NAMALWA (cell line): ENCODE measurements at regions not wholly inside any gene's neighbourhood (a gene's known extent, or its start where the extent isn't known, plus 50 kb on each side); places are given as distances from the start of the nearest gene placed in this dataset.
"Not testable (repeated sequence)": the region's sequence is repeated elsewhere in the genome, so short reads cannot be mapped to it uniquely, and the experiment has no call there.

ENCODE experiments used
- DNase-seq: peaks from one replicate; pipeline ENCODE4 v3.0.0-alpha.2; 2015; ENCODE audit warnings: low spot score

DNA sequence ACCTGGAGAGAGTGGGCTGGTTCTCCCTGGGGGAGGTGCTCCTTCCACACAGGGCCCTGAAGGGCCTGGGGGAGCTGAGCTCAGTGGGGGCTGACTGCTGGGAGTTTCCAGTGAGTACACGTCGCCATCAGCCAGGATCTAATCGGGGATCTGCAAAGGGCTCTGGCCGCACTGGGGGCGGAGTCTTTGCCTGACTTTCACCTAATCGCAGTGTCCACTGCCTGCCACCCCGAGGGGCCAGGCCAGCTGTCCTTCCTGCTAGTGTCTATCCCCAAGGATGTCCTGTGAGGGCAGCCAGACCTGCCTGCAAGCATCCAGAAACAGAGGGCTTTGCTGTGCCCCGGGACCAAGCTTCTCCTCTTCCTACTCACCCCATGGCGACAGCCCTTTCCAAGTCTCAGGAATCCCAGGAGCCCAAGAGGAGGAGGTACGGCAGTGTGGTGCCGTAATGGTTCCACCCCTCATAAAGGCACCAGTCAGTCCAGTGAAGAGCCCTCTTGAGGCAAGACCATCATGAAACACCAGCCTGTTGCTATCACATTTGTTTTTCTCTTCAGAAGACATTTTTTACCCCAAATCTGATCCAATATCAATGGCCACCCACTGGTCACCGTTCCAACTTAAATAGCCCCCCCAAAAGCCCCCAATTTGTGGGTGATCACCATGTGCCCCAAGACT, 243.1 kb upstream of the ECI2 start:
- DNase-seq: no peak

- DNase-seq: no peak
Measured at GRCh38 chr6:4377603-4378002, 242.2 kb upstream of the ECI2 start.

GRCh38 chr6:4374216-4374615, 238.8 kb upstream of the ECI2 start:
- DNase-seq: no peak

DNA sequence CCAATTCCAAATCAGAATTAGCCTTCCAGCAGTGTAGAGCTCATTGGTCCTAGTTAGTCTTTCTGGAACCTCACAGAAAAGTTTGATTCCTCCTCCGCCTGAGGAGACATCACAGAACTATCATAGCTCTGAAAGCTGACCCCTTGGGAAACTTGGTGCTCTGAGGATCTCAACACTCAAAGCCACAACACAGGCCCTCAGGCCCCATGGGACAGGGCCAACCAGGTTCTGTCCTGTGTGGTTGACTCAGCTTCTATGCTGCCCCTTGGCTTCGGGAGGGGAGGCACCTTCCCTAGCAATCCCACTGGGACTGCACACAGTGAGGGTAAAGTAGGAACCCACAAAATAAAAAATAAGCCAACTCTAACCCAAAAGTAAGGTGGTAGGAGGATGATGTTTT, 237.5 kb upstream of the ECI2 start:
- DNase-seq: no peak

DNA sequence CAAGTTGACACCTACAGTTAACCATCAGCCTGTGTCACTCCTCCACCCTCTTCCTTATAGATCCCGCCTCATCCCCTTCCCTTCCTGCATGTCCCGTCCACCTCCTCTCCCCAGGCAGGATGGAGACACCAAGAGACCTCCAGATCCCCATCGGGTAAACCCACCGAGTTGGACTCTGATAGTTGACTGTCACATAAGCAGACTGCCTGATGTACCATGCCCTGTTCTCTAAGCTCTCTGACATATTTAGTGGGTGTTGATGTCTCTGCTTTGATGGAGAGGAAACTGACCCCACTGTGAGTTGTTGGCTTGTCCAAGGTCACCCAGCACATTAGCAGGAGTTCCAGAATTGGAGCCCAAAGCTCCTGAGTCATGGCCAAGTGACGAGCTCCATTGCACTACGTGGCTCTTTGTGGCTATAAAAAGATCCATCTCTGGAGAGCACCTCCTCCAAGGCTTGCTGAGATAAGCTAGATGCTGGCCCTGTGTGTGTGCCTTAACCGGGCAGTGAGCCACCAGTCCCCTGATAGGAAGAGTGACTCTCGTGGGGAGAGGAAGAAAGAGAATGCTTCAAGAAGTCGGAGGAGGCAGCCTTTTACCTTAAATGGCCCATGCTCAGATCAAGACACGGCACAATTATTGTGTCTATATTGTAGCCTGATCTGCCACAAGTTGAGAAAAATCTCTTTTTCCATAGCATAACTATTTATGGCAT, 236.0 kb upstream of the ECI2 start:
- DNase-seq: no peak

DNA sequence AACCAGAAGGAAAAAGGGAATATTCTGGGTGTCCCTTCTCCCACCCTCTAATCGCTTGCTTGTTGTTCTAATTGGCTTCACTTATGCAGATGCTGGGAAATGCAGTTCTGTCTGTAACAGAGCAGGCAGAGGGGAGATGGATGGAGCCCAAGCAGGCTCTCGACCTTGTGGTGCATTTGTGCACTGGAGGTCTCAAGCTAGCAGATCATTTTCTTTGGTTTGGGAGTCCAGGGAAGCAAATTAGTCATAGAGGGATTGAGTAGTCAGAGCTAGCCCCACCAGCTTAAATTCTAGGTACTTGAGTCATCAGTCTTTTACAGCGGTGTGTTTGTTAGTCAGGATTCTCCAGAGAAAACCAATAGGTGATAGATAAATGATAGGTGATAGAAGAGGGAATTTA, 234.7 kb upstream of the ECI2 start:
- DNase-seq: no peak

GRCh38 chr6:4369616-4370015, 234.2 kb upstream of the ECI2 start:
- no peak for DNase-seq

DNA sequence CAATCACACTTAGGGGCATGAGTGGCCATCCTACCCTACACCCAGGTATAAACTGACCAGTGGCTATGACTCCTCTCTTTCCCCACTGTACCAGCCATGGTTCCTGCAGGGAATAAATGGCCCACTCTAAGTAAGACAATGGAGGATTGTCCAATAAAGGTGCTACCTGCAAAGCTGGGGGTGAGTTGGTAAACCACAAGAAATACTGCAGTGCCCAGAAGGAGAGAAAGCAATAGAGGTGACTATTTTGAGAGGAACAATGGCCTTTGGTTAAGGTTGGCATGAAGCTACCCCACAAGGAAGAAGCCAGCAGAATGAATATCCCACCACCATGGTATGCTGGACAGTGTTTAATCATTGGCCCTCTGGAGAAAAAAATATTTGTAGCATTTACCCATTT, 233.3 kb upstream of the ECI2 start:
- DNase-seq: no peak

GRCh38 chr6:4367643-4368042, 232.3 kb upstream of the ECI2 start:
- no peak for DNase-seq

GRCh38 chr6:4366635-4367395, 231.4 kb upstream of the ECI2 start:
- DNase-seq: no peak

DNA sequence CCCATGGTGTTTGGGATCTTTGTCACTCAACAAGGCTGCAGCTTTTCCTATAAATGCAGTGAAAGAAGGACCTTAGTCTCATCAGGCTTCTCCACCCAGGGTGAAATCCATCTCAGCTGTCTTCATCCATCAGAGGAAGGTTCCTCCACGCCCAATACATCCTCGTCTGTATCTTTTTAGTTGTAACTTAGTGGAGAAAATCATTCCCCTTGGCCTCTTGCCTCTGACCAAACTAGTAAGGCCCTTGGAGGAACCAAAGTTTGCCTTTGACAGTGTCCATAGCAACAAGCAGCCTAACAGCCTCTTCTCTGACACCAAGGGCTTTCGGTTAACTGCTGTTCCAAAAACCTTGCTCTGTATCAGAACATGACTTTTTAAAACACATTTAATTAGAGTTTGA, 230.3 kb upstream of the ECI2 start:
- DNase-seq: no peak

DNA sequence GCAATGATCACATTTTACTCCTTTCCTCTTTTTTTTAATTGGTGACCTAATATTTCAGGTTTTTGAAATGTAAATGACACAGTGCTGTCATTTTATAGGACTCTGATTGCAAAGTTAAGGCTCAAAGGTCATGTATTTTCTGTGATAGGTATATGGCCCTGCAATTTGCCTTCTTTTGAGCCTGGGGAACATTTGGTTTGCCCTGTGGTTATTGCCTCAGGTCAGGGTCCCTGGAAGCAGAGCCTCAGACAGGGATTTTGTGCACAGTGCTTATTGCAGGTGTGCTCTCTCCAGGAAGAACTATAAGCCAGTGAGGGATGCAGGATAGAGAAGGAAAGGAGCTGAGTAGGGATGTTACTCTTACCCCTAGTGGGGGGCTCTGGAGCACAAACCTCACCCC, 229.3 kb upstream of the ECI2 start:
- DNase-seq: no peak

- no peak for DNase-seq
Measured at GRCh38 chr6:4364172-4364571, 228.8 kb upstream of the ECI2 start.

- DNase-seq: no peak
Measured at GRCh38 chr6:4363656-4364055, 228.3 kb upstream of the ECI2 start.

GRCh38 chr6:4362326-4362725, 227.0 kb upstream of the ECI2 start:
- DNase-seq: no peak

GRCh38 chr6:4360920-4361319, 225.5 kb upstream of the ECI2 start:
- DNase-seq: no peak

- DNase-seq: no peak
Measured at GRCh38 chr6:4359108-4359730, 223.8 kb upstream of the ECI2 start.

GRCh38 chr6:4358414-4359107, 223.2 kb upstream of the ECI2 start:
- DNase-seq: no peak

GRCh38 chr6:4357660-4358152, 222.3 kb upstream of the ECI2 start:
- DNase-seq: not testable (repeated sequence)

- DNase-seq: no peak
Measured at GRCh38 chr6:4356899-4357659, 221.7 kb upstream of the ECI2 start.

- DNase-seq: no peak
Measured at GRCh38 chr6:4355241-4355640, 219.9 kb upstream of the ECI2 start.
